OCI-LY1 (cell line): ENCODE measurements at regions not wholly inside any gene's neighbourhood (a gene's known extent, or its start where the extent isn't known, plus 50 kb on each side); places are given as distances from the start of the nearest gene placed in this dataset.

Experiments
- H2AFZ ChIP-seq: fragments of 200-600 bp; sonication (generic), shearing (Covaris generic); 2 replicates; pipeline ENCODE4 v1.6.0; 2014; ENCODE audit warnings: antibody characterized with exemption, mild to moderate bottlenecking, low read length
- H3F3A ChIP-seq: fragments of 200-600 bp; sonication (generic), shearing (Covaris generic); 2 replicates; pipeline ENCODE4 v1.6.0; 2014; ENCODE audit warnings: mild to moderate bottlenecking, antibody characterized with exemption, low read length, moderate library complexity; ENCODE audit not compliant: insufficient read depth
- H3K27ac ChIP-seq: fragments of 200-600 bp; sonication (generic); 2 replicates; pipeline ENCODE4 v1.5.1; 2014; ENCODE audit warnings: low read length, mixed run types, mild to moderate bottlenecking, low read depth; ENCODE audit not compliant: poor library complexity, severe bottlenecking
- H3K27me3 ChIP-seq: fragments of 200-600 bp; sonication (generic); 2 replicates; pipeline ENCODE4 v1.6.0; 2014; ENCODE audit warnings: antibody characterized with exemption, mild to moderate bottlenecking, low read length, moderate library complexity; ENCODE audit not compliant: insufficient read depth
- H3K36me3 ChIP-seq: fragments of 200-600 bp; sonication (generic); 2 replicates; pipeline ENCODE4 v1.6.1; 2014; ENCODE audit warnings: mild to moderate bottlenecking, antibody characterized with exemption, low read length, moderate library complexity, mixed read lengths; ENCODE audit not compliant: insufficient read depth
- H3K4me1 ChIP-seq: fragments of 200-600 bp; sonication (generic); 2 replicates; pipeline ENCODE4 v1.5.1; 2014; ENCODE audit warnings: mild to moderate bottlenecking, low read length, moderate library complexity; ENCODE audit not compliant: insufficient read depth, severe bottlenecking
- H3K4me2 ChIP-seq: fragments of 200-600 bp; sonication (generic), shearing (Covaris generic); 2 replicates; pipeline ENCODE4 v1.6.1; 2014; ENCODE audit warnings: low read length
- H3K4me3 ChIP-seq: fragments of 200-600 bp; sonication (generic); 2 replicates; pipeline ENCODE4 v1.5.1; 2014; ENCODE audit warnings: low read length, low read depth, mild to moderate bottlenecking, mixed read lengths; ENCODE audit not compliant: poor library complexity, severe bottlenecking
- H3K79me2 ChIP-seq: fragments of 200-600 bp; shearing (Covaris generic); 2 replicates; pipeline ENCODE4 v1.6.1; 2016; ENCODE audit warnings: mixed run types, low read length, mixed read lengths; ENCODE audit not compliant: insufficient read depth
- H3K9ac ChIP-seq: fragments of 200-600 bp; sonication (generic), shearing (Covaris generic); 2 replicates; pipeline ENCODE4 v1.6.1; 2014; ENCODE audit warnings: mild to moderate bottlenecking, low read length, mixed read lengths
- H3K9me2 ChIP-seq: fragments of 200-600 bp; sonication (generic), shearing (Covaris generic); 2 replicates; pipeline ENCODE4 v1.6.1; 2014; ENCODE audit warnings: low read depth, mild to moderate bottlenecking, low read length, mixed read lengths
- H3K9me3 ChIP-seq: fragments of 200-600 bp; shearing (Covaris generic); 2 replicates; pipeline ENCODE4 v1.6.1; 2014; ENCODE audit warnings: low read length, mixed read lengths
- H4K20me1 ChIP-seq: fragments of 200-600 bp; sonication (generic), shearing (Covaris generic); 2 replicates; pipeline ENCODE4 v1.6.0; 2016; ENCODE audit warnings: mild to moderate bottlenecking, low read length; ENCODE audit not compliant: insufficient read depth
- EZH2 ChIP-seq: fragments of 200-600 bp; sonication (generic), shearing (Covaris generic); IDR thresholded peaks from 2 replicates; pipeline ENCODE4 v1.8.0; 2017; ENCODE audit warnings: borderline replicate concordance, mixed run types, mild to moderate bottlenecking, antibody characterized with exemption, low read length, moderate library complexity, mixed read lengths
- TF ChIP-seq, protein P1 (sequence below): fragments of 200-600 bp; sonication (generic), shearing (Covaris generic); IDR thresholded peaks from 2 replicates; pipeline ENCODE4 v1.5.1; 2017; ENCODE audit warnings: mild to moderate bottlenecking, antibody characterized with exemption, low read length, moderate library complexity, mixed read lengths

DNA sequence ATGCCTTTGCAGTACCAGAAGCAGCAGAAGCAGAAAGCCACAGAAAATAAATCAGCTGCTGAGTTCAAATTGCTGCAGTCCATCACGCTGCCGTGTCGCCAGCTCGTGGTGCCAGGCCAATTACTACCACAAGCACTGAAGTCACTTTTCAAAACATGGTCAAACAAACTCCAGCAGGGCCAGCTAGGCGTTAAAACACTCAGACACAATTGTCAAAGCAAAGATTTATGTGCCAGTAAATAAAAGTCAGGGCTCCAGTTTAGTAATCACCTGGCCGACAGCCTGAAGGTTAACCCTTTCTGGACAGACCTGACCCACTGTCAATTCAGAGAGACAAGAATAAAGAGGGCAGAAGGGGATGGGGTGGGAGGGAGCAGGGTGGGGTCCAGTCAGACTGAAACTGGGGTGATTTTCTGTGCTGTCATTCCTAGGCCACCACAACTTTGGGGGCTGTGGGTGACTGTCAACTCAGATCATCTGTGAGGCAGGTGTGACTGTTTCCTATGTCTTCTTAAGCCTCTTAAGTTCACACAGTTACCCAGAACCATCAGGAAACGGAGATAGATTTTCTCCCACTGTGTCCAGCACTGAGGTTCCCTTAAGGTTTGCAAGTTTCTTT lies 109.8 kb upstream of the FUT8 start:
- H3K9me3 ChIP-seq, result no peaks in the 10 kb centered on the region
- peaks cover 74% of the 10 kb centered on the region for H3K4me1 ChIP-seq
- H3K27me3 ChIP-seq, result no peaks in the 10 kb centered on the region
- no peaks in the 10 kb centered on the region for H3K79me2 ChIP-seq
- no peak overlapping the region for H2AFZ ChIP-seq
- H3K9me2 ChIP-seq, result no peaks in the 10 kb centered on the region
- H3K36me3 ChIP-seq, result no peaks in the 10 kb centered on the region
- H3K9ac ChIP-seq, result peak overlapping the region; percentile 14; the same call in 1 of the 2 replicates
- H3K27ac ChIP-seq, result peak overlapping the region; percentile 93
- TF ChIP-seq, protein P1, sequence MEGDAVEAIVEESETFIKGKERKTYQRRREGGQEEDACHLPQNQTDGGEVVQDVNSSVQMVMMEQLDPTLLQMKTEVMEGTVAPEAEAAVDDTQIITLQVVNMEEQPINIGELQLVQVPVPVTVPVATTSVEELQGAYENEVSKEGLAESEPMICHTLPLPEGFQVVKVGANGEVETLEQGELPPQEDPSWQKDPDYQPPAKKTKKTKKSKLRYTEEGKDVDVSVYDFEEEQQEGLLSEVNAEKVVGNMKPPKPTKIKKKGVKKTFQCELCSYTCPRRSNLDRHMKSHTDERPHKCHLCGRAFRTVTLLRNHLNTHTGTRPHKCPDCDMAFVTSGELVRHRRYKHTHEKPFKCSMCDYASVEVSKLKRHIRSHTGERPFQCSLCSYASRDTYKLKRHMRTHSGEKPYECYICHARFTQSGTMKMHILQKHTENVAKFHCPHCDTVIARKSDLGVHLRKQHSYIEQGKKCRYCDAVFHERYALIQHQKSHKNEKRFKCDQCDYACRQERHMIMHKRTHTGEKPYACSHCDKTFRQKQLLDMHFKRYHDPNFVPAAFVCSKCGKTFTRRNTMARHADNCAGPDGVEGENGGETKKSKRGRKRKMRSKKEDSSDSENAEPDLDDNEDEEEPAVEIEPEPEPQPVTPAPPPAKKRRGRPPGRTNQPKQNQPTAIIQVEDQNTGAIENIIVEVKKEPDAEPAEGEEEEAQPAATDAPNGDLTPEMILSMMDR, result no peak
- no peak for TF ChIP-seq EZH2
- no peaks in the 10 kb centered on the region for H3F3A ChIP-seq
- peak overlapping the region; percentile 48 for H3K4me2 ChIP-seq
- no peaks in the 10 kb centered on the region for H4K20me1 ChIP-seq
- H3K4me3 ChIP-seq, result no peak overlapping the region

- H3K4me3 ChIP-seq, result no peak overlapping the region
- H3K27ac ChIP-seq, result peak overlapping the region; percentile 93
- no peaks in the 10 kb centered on the region for H3K9me2 ChIP-seq
- H3K36me3 ChIP-seq, result no peaks in the 10 kb centered on the region
- no peaks in the 10 kb centered on the region for H3F3A ChIP-seq
- no peaks in the 10 kb centered on the region for H3K9me3 ChIP-seq
- peak overlapping the region; percentile 48 for H3K4me2 ChIP-seq
- no peaks in the 10 kb centered on the region for H4K20me1 ChIP-seq
- H3K79me2 ChIP-seq, result no peaks in the 10 kb centered on the region
- peaks cover 69% of the 10 kb centered on the region for H3K4me1 ChIP-seq
- no peaks in the 10 kb centered on the region for H3K27me3 ChIP-seq
- TF ChIP-seq EZH2, result no peak
- TF ChIP-seq, protein P1, result no peak
- H3K9ac ChIP-seq, result peak overlapping the region; percentile 14
- H2AFZ ChIP-seq, result no peak overlapping the region
Observed at GRCh38 chr14:65303190-65303898, 109.2 kb upstream of the FUT8 start.

GRCh38 chr14:65303899-65304222 lies 108.7 kb upstream of the FUT8 start:
- Histone ChIP-seq H3F3A (no peaks in the 10 kb centered on the region), H3K79me2 (no peaks in the 10 kb centered on the region), H3K9me2 (no peaks in the 10 kb centered on the region), H3K9me3 (0 out of 2 replicates have a peak, but pooled peaks cover 2% of the 10 kb centered on the region), H3K36me3 (no peaks in the 10 kb centered on the region), H3K9ac (peak overlapping the region; percentile 45), H3K4me3 (peak overlapping the region; percentile 21), H4K20me1 (no peaks in the 10 kb centered on the region), H2AFZ (no peak overlapping the region), H3K4me1 (peaks cover 69% of the 10 kb centered on the region), H3K4me2 (peak overlapping the region; percentile 48), H3K27me3 (no peaks in the 10 kb centered on the region), H3K27ac (peak overlapping the region; percentile 93)
- TF ChIP-seq, protein P1, result no peak
- TF ChIP-seq EZH2, result no peak
